Neural progenitor cell (in vitro differentiated cells): ENCODE measurements at regions not wholly inside any gene's neighbourhood (a gene's known extent, or its start where the extent isn't known, plus 50 kb on each side); places are given as distances from the start of the nearest gene placed in this dataset.

Experiments used
- EZH2phosphoT487 ChIP-seq: fragments of 200-600 bp; sonication (generic); IDR thresholded peaks from 2 replicates; pipeline ENCODE4 v1.6.1; 2017; ENCODE audit warnings: antibody characterized with exemption
- TF ChIP-seq, protein P1 (sequence below): fragments of 200-600 bp; sonication (generic); IDR thresholded peaks from 2 replicates; pipeline ENCODE4 v1.5.1; 2017; ENCODE audit warnings: antibody characterized with exemption, mild to moderate bottlenecking

DNA sequence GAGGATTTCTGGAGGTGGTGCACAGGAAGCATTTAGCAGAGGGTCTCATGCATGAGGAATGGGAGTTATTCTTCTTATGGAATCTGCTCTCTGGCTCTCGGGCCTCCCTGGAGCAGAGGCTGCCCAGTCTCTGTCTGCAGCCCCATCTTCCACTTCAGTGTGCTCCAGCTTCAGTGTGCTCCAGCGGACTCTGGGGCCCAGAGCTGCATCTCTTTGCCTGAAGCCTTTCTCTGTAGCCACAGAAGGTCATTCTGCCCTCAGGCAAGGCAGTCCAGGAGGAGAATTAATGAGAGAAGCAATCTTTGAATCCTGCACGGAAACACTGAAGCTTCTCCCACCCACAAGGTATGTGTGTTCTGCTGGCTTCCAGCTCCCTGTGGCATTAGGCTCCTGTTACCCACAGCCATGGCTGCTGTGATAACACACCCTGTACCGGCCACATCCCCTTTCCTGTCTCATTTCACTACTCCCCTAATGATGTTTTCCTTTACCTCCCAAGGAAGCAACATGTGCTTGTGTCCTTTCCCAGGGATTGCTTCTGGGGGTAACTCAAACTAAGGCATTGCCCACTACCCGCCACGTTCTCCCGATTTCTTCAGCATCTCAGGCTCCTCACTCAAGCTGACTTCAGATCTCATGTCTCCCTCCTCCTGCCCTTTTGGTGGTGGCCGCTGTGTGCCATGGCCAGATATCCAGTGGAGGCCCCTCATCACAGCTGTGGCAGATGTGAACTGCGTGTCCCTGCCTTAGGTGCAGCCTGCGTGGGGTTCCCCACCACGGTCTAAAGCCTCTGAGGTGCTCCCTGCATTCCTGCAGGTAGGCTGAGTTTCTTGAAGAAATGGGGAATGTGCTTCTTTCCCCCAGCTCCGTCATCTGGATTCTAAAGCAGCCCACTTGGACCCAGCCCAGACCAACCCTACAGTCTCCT is 181.2 kb upstream of the GALNT2 start:
- TF ChIP-seq, protein P1, sequence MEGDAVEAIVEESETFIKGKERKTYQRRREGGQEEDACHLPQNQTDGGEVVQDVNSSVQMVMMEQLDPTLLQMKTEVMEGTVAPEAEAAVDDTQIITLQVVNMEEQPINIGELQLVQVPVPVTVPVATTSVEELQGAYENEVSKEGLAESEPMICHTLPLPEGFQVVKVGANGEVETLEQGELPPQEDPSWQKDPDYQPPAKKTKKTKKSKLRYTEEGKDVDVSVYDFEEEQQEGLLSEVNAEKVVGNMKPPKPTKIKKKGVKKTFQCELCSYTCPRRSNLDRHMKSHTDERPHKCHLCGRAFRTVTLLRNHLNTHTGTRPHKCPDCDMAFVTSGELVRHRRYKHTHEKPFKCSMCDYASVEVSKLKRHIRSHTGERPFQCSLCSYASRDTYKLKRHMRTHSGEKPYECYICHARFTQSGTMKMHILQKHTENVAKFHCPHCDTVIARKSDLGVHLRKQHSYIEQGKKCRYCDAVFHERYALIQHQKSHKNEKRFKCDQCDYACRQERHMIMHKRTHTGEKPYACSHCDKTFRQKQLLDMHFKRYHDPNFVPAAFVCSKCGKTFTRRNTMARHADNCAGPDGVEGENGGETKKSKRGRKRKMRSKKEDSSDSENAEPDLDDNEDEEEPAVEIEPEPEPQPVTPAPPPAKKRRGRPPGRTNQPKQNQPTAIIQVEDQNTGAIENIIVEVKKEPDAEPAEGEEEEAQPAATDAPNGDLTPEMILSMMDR: no peak
- no peak for TF ChIP-seq EZH2phosphoT487
